ENCODE measurements at regions not wholly inside any gene's neighbourhood (a gene's known extent, or its start where the extent isn't known, plus 50 kb on each side); places are given as distances from the start of the nearest gene placed in this dataset.

DNA sequence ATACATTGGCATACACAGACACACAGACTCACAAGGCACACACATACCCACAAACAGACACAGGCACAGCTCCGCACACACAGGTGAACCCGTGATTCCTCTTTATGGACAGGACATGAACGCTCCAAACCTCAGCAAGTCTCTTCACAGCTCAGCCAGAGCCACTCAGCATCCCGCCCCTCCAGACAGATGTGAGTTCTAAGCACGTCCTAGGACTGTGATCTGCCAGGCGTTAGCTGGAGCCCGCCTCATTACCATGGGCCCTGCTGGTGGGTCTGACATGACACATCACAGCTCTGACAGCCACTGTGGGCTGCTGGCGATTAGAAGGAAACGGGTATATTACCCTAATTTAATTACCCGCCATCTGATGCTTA, 176.7 kb upstream of the PPP2R2D start:
- no peak for DNase-seq

DNA sequence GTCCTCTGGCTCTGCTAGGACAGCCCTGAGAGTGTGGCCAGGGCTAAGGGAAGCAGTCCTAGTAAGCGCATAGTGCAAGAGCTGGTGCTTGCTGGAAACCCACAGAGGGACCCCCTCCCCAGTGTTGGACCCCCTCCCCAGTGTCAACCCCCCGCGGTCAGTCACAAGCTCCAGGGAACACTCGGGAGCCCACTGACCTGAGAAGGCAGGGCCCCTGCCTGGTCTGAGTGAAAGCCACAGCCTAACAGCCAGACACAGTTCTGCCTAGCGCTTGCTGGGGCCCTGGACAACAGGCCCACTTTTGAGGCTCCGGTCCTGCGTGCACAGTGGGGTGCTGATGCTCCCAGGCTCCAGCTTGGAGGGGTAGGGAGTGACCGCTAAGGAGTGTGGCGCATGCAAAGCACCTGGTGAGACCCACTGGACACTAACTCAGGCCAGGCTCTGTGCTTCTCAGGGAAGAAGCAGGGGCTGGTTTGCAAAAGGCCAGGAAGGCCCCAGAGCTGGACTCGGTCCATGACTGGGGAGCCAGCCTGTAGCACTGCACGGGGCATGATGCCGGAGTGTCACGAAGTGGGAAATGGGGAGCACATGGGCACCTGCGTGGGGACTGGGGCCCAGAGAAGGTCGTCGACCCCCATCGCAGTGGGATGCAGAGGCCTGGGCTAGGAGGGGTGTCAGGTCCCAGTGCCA, 175.8 kb upstream of the PPP2R2D start:
- no peak for DNase-seq

- DNase-seq, result no peak
Observed at GRCh38 chr10:131725581-131726069, 175.2 kb upstream of the PPP2R2D start.

DNA sequence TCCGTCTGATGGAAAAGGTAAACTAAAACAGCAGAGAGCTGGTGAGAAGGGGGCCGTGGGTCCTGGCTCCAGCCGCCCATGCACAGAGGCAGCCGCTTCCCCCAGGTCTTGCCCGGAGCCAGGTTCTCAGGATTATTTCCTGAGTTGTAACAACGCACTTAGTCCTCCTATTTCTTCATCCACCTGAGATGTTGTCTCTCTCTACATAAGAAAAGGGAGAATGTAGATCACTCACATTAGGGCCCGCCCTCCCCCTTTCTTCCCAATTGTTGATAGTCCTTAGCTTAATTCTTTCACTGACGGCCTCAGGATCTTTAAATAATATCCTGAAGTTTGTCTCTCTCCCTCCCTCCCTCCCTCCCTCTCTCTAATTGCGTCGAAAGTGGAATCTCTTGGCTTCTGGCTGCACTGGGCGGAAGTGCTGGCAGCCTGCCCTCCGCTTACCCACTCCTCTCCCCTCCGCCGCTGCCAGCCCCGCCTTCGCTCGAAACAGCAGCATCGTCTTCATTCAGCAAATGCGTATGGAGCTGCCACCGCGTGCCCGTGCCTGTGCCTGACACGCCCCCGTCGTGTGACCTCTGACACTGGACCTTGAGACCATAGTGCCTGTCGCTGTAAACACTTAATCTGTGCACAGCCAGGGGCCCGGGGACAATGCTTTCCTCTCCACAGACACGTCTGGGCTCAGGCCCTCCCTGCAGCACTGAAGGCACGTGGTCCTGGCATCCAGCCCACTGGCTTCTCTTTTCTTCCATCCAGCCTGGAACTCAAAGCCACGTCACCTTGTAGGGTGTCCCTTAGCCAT, 174.5 kb upstream of the PPP2R2D start:
- no peak for DNase-seq

DNA sequence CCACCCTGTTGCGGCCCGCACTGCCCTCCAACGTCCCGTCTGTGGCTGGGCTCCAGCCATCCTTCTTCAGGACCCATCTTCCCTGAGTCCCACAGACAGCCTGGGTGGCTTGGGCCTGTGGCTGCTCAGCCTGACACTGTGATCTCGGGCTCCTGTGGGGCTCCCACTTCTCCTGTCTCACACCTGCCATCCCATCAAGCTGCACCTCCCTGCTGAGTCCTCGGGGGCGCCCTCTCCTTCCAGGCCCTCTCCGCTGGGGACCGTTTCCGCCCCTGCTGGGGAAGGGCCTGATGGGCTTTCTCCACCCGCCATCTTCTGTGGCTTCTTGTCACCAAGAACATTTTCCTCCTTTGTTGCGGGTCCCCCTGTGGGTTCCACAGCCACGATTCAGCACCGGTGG, 173.8 kb upstream of the PPP2R2D start:
- DNase-seq, result no peak

DNA sequence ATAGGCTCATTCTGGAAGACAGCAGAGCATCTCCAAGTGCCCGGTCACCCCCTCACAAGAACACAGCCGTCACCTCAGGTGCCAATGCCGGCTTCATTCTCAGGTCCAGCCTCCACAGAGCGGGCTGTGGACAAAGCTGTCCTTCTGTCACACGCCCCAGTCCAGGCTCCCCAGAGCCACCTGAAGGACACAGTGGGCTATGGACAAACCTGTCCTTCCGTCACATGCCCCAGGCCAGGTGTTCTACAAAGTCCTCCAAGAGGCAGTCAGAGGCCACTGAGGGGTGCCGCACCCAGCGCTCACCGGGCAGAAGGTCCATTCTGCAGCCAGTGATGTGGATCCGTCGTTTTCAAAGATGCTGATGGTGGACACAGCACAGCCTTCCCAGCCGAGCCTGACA, 173.2 kb upstream of the PPP2R2D start:
- no peak for DNase-seq

DNA sequence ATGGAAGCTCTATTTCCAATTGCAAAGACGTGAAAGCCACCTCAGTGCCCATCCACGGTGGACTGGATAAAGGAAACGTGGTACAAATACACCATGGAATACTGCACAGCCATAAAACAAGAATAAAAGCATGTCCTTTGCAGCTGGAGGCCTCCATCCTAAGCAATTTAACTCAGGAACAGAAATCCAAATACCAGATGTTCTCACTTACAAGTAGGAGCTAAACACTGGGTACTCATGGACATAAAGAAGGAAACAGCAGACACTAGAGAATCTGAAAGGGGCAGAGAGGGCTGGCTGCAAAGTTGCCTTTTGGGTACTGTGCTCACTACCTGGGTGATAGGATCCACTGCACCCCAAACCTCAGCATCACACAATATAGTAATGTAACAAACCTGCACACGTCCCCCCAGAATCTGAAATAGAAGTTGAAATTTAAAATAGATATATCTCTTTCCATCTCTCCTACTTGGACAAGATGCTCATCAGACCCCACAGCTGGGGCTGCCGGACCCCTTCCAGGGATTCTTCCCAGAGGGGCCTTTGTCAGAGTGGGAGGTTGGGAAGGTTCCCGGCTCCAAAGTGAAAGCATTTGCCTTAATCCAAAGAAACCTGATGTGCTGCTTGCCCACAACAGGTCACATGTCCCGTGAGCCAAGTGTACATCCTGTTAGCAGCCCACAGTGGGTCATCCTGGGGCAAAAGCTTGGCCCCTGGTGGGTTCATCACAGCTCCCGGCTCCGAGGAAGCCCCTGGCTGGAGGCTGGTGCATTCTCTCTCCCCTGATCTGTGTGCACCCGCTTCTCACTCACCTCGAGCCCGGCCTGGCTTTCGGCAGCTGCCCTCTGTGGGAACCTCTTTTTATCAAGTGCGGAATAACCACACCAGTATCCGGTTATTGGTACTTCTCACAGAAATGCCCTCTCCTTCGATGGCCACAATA, 172.3 kb upstream of the PPP2R2D start:
- no peak for DNase-seq

DNA sequence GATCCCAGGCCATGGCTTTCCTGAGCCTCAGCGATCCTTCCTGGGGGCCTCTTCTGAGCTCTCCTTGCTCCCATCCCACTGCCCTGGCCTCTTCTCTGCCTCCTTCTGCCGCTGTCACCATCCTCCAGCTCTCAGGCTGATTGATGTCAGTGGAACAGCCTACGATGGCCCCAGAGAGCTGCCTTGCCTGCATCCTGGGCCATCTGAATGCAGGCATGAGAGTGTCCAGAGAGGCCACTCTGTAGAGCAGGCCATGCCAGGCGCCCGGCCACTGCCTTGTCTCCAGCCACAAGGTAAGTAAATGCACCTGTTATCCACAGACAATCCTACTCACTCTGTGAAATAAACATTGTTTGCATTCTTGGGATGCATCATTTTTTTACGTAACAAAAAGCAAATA, 171.4 kb upstream of the PPP2R2D start:
- no peak for DNase-seq

DNA sequence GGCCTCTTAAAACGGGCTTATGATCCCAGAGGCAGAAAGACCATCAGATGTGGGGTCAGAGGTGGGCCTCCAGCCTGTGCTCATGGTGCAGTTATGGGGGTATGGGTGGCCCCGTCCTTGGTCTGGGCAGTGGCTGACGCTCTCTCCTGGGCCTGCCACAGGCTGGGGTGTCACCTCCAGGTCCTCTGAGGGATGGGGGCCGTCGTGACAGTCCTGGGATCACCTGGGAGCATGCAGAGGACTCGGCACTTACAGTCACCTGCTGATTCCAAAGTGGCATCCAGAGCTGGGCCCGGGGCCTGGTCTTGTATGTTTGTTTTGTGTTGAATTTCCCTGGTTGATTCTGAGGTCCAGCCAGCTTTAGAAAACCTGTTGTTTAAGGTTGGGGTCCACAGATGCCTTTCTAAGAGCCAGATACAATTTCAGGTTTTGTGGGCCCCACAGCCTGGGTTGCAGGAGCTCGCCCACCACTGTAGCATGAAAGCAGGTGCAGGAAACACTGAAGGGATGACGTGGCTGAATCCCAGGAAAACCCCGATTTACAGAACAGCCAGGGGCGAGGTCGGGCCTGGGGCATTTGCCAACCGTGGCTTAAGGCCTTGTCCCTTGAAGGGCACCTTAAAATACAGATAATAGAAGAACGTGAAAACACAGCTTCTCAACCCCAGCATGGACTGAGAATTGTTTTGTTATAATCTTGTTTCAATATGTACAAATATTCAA, 170.7 kb upstream of the PPP2R2D start:
- DNase-seq, result no peak

DNA sequence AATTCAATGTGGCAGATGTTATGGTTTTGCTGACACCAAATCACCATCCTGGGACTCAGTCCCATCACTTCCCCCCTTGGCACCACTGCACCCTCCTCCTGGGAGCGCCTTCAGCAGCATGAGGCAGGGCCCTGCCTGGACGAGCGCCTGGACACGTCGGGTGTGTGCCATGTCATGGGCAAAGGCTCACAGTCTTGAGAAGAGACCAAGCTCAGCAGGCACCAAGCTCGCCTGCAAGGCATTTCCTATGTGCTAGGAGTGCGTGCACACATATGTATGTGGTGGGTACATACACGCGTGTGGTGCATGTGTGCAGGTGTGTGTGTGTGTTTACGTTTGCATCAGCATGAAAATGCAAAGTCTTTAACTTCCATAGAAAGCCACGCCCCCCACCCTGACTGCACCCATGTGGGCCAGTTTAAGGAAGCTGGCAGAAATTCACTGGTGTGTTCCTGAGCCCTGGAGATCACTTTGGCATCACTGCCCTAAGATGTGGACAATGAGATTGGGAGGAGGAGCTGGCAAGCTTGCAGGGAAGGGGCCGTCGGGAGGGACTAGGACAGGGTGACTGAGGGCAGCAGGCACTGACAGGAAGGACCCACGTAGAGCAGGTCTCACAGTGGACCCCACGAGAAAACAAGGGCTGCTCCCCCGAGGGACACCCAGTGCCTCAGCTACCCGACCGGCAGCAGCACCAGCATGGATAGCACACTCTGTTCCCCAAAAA, 169.9 kb upstream of the PPP2R2D start:
- no peak for DNase-seq

- DNase-seq, result no peak
Observed at GRCh38 chr10:131731780-131732630, 168.8 kb upstream of the PPP2R2D start.

GRCh38 chr10:131732631-131733127, 168.1 kb upstream of the PPP2R2D start:
- DNase-seq, result no peak

- no peak for DNase-seq
Observed at GRCh38 chr10:131733596-131733995, 167.2 kb upstream of the PPP2R2D start.

DNA sequence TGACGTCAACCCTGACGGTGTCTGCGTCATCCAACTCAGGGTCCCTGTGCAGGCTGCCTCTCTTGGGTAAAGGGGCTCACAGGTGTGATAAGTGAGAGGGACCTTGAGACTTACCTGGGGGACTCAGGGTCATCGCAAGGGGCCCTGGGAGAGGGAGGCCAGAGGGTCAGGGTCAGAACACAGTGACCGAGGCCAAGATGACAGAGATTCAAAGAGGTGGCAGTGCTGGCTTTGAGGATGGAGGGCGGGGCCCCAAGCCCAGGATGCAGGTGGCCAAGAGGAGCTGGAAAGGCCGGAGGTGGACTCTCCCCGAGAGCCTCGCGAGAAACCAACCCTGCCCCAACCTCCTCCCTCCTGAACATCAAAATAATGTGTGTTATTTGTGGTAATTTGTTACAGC, 165.2 kb upstream of the PPP2R2D start:
- DNase-seq, result no peak

- no peak for DNase-seq
Observed at GRCh38 chr10:131736321-131736980, 164.4 kb upstream of the PPP2R2D start.

- DNase-seq, result no peak
Observed at GRCh38 chr10:131737543-131738395, 163.0 kb upstream of the PPP2R2D start.

GRCh38 chr10:131738396-131738735, 162.4 kb upstream of the PPP2R2D start:
- DNase-seq, result no peak

DNA sequence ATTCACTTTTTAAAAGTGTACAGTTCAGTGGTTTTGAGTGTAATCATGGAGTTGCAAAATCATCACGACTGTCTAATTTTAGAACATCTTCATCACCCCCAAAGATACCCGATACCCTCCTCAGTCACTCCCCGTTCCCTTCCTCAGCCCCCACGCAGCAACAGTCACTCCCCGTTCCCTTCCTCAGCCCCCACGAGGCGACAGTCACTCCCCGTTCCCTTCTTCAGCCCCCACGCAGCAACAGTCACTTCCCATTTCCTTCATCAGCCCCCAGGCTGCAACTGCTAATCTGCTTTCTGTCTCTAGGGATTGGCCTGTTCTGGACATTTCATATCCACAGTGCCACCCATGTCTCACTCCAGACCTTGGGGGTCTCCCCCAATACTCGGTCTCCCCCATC, 161.6 kb upstream of the PPP2R2D start:
- DNase-seq, result no peak

GRCh38 chr10:131742500-131742951, 158.3 kb upstream of the PPP2R2D start:
- no peak for DNase-seq
